Mesodermal cell (in vitro differentiated cells): ENCODE measurements at regions not wholly inside any gene's neighbourhood (a gene's known extent, or its start where the extent isn't known, plus 50 kb on each side); places are given as distances from the start of the nearest gene placed in this dataset.
A peak's percentile ranks its signal among the peaks of the same experiment; 100 is the strongest.

Source experiments
- H3K27ac ChIP-seq: 2 replicates; pipeline ENCODE4 v1.7.0; 2013; ENCODE audit warnings: mild to moderate bottlenecking, low read depth, low read length, moderate library complexity; ENCODE audit not compliant: severe bottlenecking
- H3K36me3 ChIP-seq: 2 replicates; pipeline ENCODE4 v1.7.1; 2013; ENCODE audit warnings: mild to moderate bottlenecking, low read length, moderate library complexity; ENCODE audit not compliant: control insufficient read depth, insufficient read depth
- H3K4me1 ChIP-seq: one replicate; pipeline ENCODE4 v1.7.1; 2013; ENCODE audit warnings: mild to moderate bottlenecking, low read length; ENCODE audit not compliant: insufficient read depth, control insufficient read depth, poor library complexity, severe bottlenecking
- H3K4me3 ChIP-seq: 2 replicates; pipeline ENCODE4 v1.7.0; 2013; ENCODE audit warnings: low read length, control low read depth, mild to moderate bottlenecking; ENCODE audit not compliant: insufficient read depth, poor library complexity, severe bottlenecking; ENCODE audit errors: extremely low read depth
- H3K9me3 ChIP-seq: 2 replicates; pipeline ENCODE4 v1.7.1; 2013; ENCODE audit warnings: mild to moderate bottlenecking, low read length, moderate library complexity; ENCODE audit not compliant: control insufficient read depth
- WGBS, 2 experiments: methylation state at CpG; one replicate each; pipeline ENCODE4 v1.1.5; 2013; ENCODE audit warnings: missing lambda C conversion rate in 2 of 2; ENCODE audit not compliant: insufficient coverage in 2 of 2; 5-methylcytosine and 5-hydroxymethylcytosine counted together

GRCh38 chr5:145340099-145340498 lies 495.0 kb downstream of the PRELID2 start:
- Histone ChIP-seq H3K9me3 (no peaks in the 10 kb centered on the region), H3K27ac (no peak overlapping the region), H3K4me1 (no peaks in the 10 kb centered on the region), H3K36me3 (no peaks in the 10 kb centered on the region), H3K4me3 (no peak overlapping the region)
- WGBS, 2 experiments: 90 to 92% methylated on average over 2 to 3 of the region's 3 CpGs

- Histone ChIP-seq H3K27ac (no peak overlapping the region), H3K4me3 (no peak overlapping the region), H3K9me3 (no peaks in the 10 kb centered on the region), H3K4me1 (peaks cover 6% of the 10 kb centered on the region), H3K36me3 (no peaks in the 10 kb centered on the region)
Measured at GRCh38 chr5:145324767-145325479, 510.2 kb downstream of the PRELID2 start.

DNA sequence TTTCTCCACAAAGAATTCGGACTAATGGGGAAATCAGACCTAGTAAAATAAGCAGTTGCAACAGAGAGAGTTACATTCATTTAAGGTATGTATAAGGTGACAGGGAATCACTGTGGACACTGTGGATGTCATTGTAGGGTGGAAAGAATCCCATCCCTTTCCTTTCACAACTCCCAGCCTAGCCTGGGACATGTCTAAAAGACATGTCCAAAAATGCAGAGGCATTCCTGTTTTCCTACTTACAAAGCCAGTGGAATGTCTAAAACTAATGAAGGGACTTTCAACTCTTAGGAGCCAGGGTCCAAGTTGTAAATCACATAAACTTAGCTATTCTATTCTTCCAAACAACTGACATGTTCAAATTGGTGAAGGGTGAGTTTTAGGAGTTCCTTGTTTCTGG lies 511.0 kb downstream of the PRELID2 start:
- no CpG with 5 or more reads among the region's 1 CpG for WGBS, 2 experiments
- no peaks in the 10 kb centered on the region for H3K36me3 ChIP-seq
- no peaks in the 10 kb centered on the region for H3K9me3 ChIP-seq
- peak overlapping the region; percentile 29 for H3K27ac ChIP-seq
- no peak overlapping the region for H3K4me3 ChIP-seq
- H3K4me1 ChIP-seq: peaks cover 6% of the 10 kb centered on the region

DNA sequence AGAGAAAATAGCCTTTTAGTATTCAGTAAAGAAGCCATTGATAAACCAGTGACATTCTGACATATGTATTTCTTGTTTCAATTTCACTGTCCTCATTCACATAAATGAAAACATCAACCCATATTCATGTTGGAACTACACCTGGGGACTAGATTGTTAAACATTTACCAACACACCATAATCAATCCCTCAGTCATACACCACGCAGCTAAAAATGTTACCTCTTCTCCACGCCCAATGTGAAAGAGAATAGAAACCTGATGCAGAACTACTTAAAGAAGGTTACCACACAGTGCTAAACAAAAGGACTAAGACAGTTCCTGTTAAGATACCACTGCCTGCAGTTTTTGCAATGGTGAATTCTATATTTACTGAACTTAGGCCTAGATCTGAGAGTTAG lies 518.9 kb downstream of the PRELID2 start:
- Histone ChIP-seq H3K9me3 (no peaks in the 10 kb centered on the region), H3K4me3 (no peak overlapping the region), H3K36me3 (no peaks in the 10 kb centered on the region), H3K27ac (no peak overlapping the region), H3K4me1 (no peaks in the 10 kb centered on the region)
- WGBS, 2 experiments: 83% methylated on average over 2 of the region's 2 CpGs; no CpG with 5 or more reads in 1 of the 2 experiments

- Histone ChIP-seq H3K9me3 (no peaks in the 10 kb centered on the region), H3K4me1 (no peaks in the 10 kb centered on the region), H3K4me3 (no peak overlapping the region), H3K27ac (no peak overlapping the region), H3K36me3 (no peaks in the 10 kb centered on the region)
- WGBS, 2 experiments: 79 to 98% methylated on average over 2 to 4 of the region's 6 CpGs
Measured at GRCh38 chr5:145307866-145308382, 527.2 kb downstream of the PRELID2 start.

DNA sequence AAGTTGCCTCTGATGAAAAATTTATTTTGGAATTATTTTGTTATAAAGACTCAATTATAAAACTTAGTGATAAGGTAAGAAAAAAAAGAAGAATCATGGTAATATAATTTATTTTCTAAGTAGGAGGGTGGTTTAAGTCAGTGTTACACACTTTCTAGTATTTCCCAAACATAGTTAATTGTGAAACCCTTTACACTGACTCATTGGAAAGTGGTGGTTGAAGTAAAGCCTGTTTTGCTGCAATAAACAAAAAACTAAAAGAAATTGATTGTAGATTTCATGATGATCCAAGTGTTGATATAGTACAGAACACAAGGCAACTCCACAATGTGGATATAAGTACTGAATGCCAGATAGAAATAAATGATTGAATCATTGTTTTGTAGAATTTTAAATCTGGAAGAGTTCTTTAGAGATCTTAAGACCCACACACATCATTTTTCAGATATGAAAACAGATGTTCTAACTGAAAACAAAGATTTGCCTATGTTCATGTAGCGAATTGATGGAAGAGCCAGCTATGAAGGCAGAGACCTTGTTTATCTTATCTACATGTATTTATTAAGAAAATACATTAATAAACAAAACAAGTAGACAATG lies 539.8 kb downstream of the PRELID2 start:
- no peak overlapping the region for H3K4me3 ChIP-seq
- no peaks in the 10 kb centered on the region for H3K9me3 ChIP-seq
- H3K4me1 ChIP-seq: no peaks in the 10 kb centered on the region
- no CpG with 5 or more reads among the region's 1 CpG for WGBS, 2 experiments
- H3K27ac ChIP-seq: no peak overlapping the region
- H3K36me3 ChIP-seq: no peaks in the 10 kb centered on the region

DNA sequence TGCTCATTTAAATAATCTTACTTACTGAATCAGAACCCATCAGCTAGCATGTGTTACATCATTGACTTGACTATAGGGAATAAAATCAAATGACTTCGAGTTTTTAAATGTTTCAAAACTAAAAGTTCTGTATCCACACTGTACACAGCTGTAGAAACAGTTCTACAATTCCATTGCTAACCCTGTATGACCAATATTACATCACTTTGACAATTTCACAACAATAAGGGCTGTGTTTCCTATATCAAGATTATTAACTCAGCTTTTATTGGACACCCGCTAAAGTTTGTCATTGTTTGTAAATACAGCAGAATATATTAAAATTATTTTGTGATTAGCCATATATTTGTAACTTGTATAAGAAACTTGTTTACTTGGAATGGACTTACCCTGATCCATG lies 540.8 kb downstream of the PRELID2 start:
- H3K4me1 ChIP-seq: no peaks in the 10 kb centered on the region
- H3K4me3 ChIP-seq: no peak overlapping the region
- H3K27ac ChIP-seq: no peak overlapping the region
- H3K36me3 ChIP-seq: no peaks in the 10 kb centered on the region
- no peaks in the 10 kb centered on the region for H3K9me3 ChIP-seq
- WGBS, 2 experiments: no CpG with 5 or more reads among the region's 2 CpGs

DNA sequence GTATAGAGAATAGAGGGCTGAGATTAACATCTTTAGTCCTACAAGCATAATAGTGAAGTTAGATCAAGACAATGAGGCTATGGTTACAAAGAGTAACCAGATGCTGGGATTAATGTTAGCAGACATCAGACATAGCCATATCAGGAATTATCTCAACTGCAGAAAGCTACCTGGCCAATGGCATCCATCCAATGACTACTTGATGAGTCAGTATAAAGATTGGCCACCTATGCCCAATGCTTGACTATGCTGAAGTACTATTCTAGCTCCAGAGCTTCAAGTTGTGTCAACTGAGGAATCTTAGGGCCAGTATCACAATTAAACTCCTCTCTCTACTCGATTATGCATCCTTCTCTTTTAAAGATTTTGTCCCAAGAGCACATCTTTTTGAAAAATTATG lies 541.4 kb downstream of the PRELID2 start:
- Histone ChIP-seq H3K4me1 (no peaks in the 10 kb centered on the region), H3K4me3 (no peak overlapping the region), H3K27ac (no peak overlapping the region), H3K9me3 (no peaks in the 10 kb centered on the region), H3K36me3 (no peaks in the 10 kb centered on the region)
- 71% methylated on average over 1 of the region's 1 CpG; no CpG with 5 or more reads in 1 of the 2 experiments for WGBS, 2 experiments

GRCh38 chr5:145292278-145292677 lies 542.9 kb downstream of the PRELID2 start:
- Histone ChIP-seq H3K4me1 (no peaks in the 10 kb centered on the region), H3K9me3 (no peaks in the 10 kb centered on the region), H3K27ac (no peak overlapping the region), H3K36me3 (no peaks in the 10 kb centered on the region), H3K4me3 (no peak overlapping the region)
- no CpG with 5 or more reads among the region's 3 CpGs for WGBS, 2 experiments

DNA sequence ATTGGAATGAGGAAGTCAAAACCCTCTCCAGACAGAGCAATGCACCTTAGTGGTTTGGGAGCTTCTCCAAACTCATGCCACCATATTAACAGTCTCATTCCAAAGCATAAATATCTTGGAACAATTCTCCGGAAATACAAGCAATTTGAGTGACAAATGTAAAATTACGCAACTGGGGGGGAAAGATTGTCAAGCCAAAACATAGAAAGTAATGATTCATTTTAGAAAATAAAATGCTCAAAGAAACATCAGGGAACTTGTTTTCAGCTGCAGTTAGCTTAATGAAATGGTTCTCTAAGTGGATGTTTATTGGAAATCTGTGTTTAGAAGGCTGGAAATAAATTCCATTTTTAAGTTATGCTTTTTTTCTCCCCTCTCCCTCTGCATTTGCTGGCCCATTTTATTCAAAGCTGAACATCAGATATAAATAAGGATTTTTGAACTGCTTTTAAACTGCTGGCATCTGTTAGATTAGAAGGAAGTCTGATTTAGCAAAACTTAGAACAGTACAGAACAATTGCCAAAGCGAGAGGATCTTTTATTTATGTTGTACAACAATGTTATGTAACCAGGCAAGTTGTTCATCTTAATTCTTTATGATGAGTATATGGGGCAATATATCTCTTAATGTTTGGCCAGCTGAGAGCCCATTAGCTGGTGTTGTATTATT lies 551.9 kb downstream of the PRELID2 start:
- no peak overlapping the region for H3K27ac ChIP-seq
- no peak overlapping the region for H3K4me3 ChIP-seq
- no peaks in the 10 kb centered on the region for H3K36me3 ChIP-seq
- H3K4me1 ChIP-seq: no peaks in the 10 kb centered on the region
- WGBS, 2 experiments: 100% methylated on average over 2 of the region's 3 CpGs; no CpG with 5 or more reads in 1 of the 2 experiments
- no peaks in the 10 kb centered on the region for H3K9me3 ChIP-seq

DNA sequence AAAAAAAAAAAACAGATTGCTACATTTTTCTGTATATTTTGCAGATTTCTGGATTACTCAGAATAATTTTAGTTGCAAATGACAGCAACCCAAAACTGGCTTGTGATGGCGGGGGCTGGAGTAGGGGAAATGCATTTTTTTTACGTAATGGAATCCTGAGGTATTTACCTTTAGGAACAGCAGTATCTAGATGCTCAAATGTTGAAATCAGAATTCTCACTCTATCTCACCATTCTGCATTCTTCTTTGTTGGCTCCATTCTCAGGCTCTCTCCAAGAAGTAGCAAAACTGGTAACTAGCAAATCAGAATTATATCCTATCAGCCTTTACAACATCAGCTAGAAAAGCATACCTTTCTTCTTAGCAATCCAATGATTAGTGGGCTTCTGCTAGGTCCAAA lies 554.3 kb downstream of the PRELID2 start:
- H3K4me3 ChIP-seq: no peak overlapping the region
- no peaks in the 10 kb centered on the region for H3K9me3 ChIP-seq
- no peak overlapping the region for H3K27ac ChIP-seq
- H3K36me3 ChIP-seq: no peaks in the 10 kb centered on the region
- no CpG with 5 or more reads among the region's 2 CpGs for WGBS, 2 experiments
- no peaks in the 10 kb centered on the region for H3K4me1 ChIP-seq
